Uterus (tissue), 3 donors: ENCODE measurements at regions not wholly inside any gene's neighbourhood (a gene's known extent, or its start where the extent isn't known, plus 50 kb on each side); places are given as distances from the start of the nearest gene placed in this dataset.

Experiments
- DNase-seq, 2 donors: peaks; one replicate each; pipeline ENCODE4 v3.0.0-alpha.2; 2019 to 2020
- H3K27ac ChIP-seq, 2 donors: fragments of 200-600 bp; sonication (generic); 1 replicate in 1 of 2; 2 replicates in 1 of 2; pipeline ENCODE4 v1.5.1; 2016 to 2018
- H3K27me3 ChIP-seq, 2 donors: fragments of 200-600 bp; sonication (generic); one replicate each; pipeline ENCODE4 v1.5.1; 2018 to 2019; ENCODE audit warnings: control low read depth in 1 of 2
- H3K36me3 ChIP-seq, 2 donors: fragments of 200-600 bp; sonication (generic); one replicate each; pipeline ENCODE4 v1.5.1; 2019; ENCODE audit warnings: control low read depth in 1 of 2
- H3K4me1 ChIP-seq, 2 donors: fragments of 200-600 bp; sonication (generic); one replicate each; pipeline ENCODE4 v1.5.1; 2018 to 2019; ENCODE audit warnings: control low read depth in 1 of 2
- H3K4me3 ChIP-seq, 2 donors: fragments of 200-600 bp; sonication (generic); 1 replicate in 1 of 2; 2 replicates in 1 of 2; pipeline ENCODE4 v1.5.1; 2018 to 2019; ENCODE audit warnings: mild to moderate bottlenecking in 1 of 2
- H3K9me3 ChIP-seq, 2 donors: fragments of 200-600 bp; sonication (generic); one replicate each; pipeline ENCODE4 v1.5.1; 2019; ENCODE audit warnings: control low read depth in 1 of 2
- CTCF ChIP-seq, 4 experiments: fragments of 200-600 bp in 2 of 4; fragments of 450-650 bp in 2 of 4; sonication (generic) in 2 of 4; IDR thresholded peaks; one replicate each; pipeline ENCODE4 v1.5.1; 2016 to 2019; ENCODE audit warnings: antibody characterized with exemption in 4 of 4, mild to moderate bottlenecking in 2 of 4, moderate library complexity in 1 of 4
- POLR2A ChIP-seq, 2 donors: fragments of 450-650 bp; IDR thresholded peaks; one replicate each; pipeline ENCODE4 v1.6.1; 2016; ENCODE audit warnings: antibody characterized with exemption in 2 of 2, mild to moderate bottlenecking in 1 of 2, moderate library complexity in 1 of 2
- intact Hi-C: fragments of 100-400 bp; cut with DNase I; formaldehyde crosslinking; loops from one replicate; pipeline ENCODE4 v1.15.1; 2023; ENCODE audit warnings: low total_unique reads
- donor health status: DM: yes; HTN: yes; CAD: no.

DNA sequence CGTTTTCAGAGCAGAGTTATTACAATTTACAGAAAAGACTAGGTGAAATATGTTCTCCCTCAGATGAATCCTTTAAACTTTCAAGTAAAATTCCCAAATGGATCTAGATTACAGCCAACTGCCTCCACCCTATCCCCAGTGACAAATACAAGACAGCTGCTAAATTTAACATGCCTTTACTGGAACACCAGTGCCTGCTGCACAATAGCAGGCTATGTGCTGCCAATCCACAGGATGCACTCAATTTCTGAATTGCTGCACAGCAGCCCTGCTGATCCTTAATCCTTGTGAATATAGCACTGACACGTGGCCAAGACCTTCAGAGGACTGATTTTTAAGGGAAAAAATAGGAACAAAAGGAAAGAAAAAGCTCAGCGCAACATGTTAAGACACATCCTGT lies 128.9 kb downstream of the CCER1 start:
- H3K27me3 ChIP-seq = no peaks in the 10 kb centered on the region
- intact Hi-C loops = no loop called here
- H3K4me3 ChIP-seq = no peak overlapping the region
- no peaks in the 10 kb centered on the region for H3K4me1 ChIP-seq
- H3K9me3 ChIP-seq = no peaks in the 10 kb centered on the region
- no peak for DNase-seq
- TF ChIP-seq CTCF (IDR thresholded peaks at IDR 0.05) (no peak), POLR2A (IDR thresholded peaks at IDR 0.05) (no peak)
- H3K36me3 ChIP-seq = no peaks in the 10 kb centered on the region
- H3K27ac ChIP-seq = no peak overlapping the region

DNA sequence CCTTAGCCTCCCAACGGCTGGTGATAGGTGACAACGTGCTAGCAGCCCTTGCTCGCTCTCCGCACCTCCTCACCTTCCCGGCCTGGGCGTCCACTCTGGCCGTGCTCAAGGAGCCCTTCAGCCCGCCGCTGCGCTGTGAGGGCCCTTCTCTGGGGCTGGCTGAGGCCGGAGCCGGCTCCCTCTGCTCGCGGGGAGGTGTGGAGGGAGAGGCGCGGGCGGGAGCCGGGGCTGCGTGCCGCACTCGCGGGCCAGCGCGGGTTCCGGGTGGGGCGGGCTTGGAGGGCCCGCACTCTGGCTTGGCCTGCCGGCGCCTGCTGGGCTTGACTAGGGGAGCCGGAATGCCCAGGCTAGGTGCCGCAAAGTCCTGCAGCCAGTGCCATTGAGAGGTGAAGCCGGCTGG lies 131.1 kb downstream of the CCER1 start:
- no peaks in the 10 kb centered on the region for H3K9me3 ChIP-seq
- no peak for TF ChIP-seq CTCF (IDR thresholded peaks at IDR 0.05)
- no peak for TF ChIP-seq POLR2A (IDR thresholded peaks at IDR 0.05)
- H3K4me1 ChIP-seq = no peaks in the 10 kb centered on the region
- H3K36me3 ChIP-seq = no peaks in the 10 kb centered on the region
- no peak for DNase-seq
- intact Hi-C loops = no loop called here
- no peaks in the 10 kb centered on the region for H3K27me3 ChIP-seq
- H3K4me3 ChIP-seq = no peak overlapping the region
- H3K27ac ChIP-seq = no peak overlapping the region

DNA sequence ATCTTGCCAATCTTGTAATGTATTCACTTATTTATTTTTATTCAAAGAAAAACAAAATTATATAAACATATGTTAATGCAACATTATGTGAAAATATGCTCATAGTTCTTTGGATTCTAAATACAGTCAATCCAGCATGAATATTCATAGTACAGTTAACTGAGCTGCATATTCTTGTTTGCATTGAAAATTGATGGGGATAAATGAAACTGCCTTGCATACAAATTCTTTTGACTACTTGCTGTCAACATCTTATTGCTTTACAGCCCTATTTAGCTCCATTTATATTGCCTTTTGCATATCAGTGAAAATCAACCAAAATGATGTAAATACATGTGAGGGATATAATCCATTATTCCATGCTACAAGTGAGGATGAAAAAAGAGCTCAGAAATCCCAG lies 135.3 kb downstream of the CCER1 start:
- intact Hi-C loops = no loop called here
- DNase-seq = no peak
- Histone ChIP-seq H3K27me3 (no peaks in the 10 kb centered on the region), H3K4me1 (no peaks in the 10 kb centered on the region), H3K27ac (no peak overlapping the region), H3K9me3 (no peaks in the 10 kb centered on the region), H3K36me3 (no peaks in the 10 kb centered on the region), H3K4me3 (no peak overlapping the region)
- TF ChIP-seq CTCF (IDR thresholded peaks at IDR 0.05) (no peak), POLR2A (IDR thresholded peaks at IDR 0.05) (no peak)

DNA sequence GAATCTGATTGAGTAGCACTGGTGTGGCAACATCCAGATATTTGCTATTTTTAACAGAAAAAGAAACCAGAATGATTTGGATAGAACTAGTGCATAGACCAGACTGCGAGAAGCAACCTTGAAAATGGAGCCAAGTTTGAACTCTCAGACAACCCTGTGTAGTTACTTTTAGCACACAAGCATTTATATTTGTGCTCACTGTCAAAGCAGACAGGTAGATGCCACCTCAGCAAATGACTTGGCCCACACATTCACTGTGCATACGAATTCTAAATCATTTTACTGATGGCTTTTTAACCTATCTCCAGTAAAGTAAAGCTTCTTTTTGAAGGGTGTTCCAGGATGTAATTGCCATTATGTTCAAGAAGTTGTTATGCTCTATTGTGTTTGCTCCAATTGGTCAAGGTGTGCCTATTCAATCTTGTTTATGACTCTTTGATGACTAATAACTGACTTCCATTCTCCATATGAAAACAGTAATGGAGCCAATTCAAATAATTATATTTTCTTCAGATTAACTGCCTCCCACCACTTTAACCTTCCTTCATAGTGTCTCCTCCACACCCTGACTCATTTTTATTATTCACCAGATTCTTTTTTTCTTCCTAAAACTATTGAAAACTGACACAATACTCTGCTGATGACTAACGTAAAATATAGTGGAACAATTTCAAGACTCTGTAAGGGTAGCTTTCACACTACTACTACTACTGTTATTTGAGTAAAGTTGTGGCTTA lies 138.5 kb downstream of the CCER1 start:
- Histone ChIP-seq H3K4me3 (no peak overlapping the region), H3K4me1 (no peaks in the 10 kb centered on the region), H3K36me3 (no peaks in the 10 kb centered on the region), H3K9me3 (no peaks in the 10 kb centered on the region), H3K27me3 (no peaks in the 10 kb centered on the region), H3K27ac (no peak overlapping the region)
- no peak for DNase-seq
- TF ChIP-seq CTCF (IDR thresholded peaks at IDR 0.05) = no peak
- TF ChIP-seq POLR2A (IDR thresholded peaks at IDR 0.05) = no peak
- intact Hi-C loops = no loop called here

GRCh38 chr12:90809940-90810339 lies 145.0 kb downstream of the CCER1 start:
- TF ChIP-seq POLR2A (IDR thresholded peaks at IDR 0.05) (no peak), CTCF (IDR thresholded peaks at IDR 0.05) (no peak)
- Histone ChIP-seq H3K4me1 (no peaks in the 10 kb centered on the region), H3K27me3 (no peaks in the 10 kb centered on the region), H3K4me3 (no peak overlapping the region), H3K9me3 (no peaks in the 10 kb centered on the region), H3K36me3 (no peaks in the 10 kb centered on the region), H3K27ac (no peak overlapping the region)
- intact Hi-C loops = no loop called here
- DNase-seq = no peak
